ENCODE measurements at regions not wholly inside any gene's neighbourhood (a gene's known extent, or its start where the extent isn't known, plus 50 kb on each side); places are given as distances from the start of the nearest gene placed in this dataset.
A peak's percentile ranks its signal among the peaks of the same experiment; 100 is the strongest.

DNA sequence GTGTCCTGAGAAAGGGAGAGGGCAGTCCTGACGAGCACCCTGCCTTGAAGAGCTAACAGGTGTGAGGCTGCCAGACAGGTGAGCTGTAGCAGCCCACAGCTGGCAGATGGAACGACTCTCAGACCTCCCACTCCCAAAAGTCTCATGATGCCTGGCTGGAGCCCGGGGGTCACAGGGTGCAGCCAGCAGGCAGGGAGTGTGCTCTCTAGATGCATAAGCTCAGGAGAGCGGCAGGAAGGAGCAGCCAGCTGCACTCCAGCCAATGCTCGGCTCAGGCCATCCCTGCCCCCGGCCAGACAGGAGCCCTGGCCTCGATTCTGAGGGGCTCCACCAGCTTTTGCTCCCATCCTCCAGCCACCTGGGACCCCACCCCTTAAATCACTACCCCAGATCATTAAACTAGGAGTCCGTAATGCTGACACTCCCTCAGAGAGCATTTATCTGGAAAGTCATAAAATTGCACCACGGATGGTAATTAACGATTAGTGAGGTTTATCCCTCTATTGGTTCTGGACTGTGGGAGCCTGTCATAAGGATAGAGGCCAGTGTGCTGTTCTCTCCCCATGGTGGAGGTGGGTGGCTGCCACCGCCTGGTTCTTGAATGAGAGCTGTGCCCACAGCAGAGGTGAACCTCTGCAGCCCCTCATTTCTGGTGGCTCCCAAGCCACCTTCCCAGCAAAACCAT, 63.5 kb upstream of the ZMIZ1 start:
- DNase-seq = no peak

DNA sequence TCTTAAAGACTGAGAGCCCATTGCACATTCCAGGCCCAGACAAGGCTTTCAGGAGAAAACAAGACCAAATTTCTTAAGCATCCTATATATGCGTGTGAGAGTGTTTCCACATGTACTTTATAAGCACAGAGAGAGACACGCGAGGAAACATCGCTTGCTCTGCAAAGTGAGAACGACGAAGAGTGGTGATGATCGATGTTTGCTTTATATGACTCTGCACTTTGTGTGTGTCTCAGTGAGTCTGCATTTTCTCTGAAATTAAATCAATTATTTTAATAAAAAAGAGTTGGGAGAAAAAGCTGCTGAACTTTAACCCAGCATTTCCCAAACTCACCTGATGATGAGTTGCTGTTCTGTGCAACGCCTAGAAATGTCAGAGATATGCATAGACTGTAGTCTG, 61.7 kb upstream of the ZMIZ1 start:
- no peak for DNase-seq

DNA sequence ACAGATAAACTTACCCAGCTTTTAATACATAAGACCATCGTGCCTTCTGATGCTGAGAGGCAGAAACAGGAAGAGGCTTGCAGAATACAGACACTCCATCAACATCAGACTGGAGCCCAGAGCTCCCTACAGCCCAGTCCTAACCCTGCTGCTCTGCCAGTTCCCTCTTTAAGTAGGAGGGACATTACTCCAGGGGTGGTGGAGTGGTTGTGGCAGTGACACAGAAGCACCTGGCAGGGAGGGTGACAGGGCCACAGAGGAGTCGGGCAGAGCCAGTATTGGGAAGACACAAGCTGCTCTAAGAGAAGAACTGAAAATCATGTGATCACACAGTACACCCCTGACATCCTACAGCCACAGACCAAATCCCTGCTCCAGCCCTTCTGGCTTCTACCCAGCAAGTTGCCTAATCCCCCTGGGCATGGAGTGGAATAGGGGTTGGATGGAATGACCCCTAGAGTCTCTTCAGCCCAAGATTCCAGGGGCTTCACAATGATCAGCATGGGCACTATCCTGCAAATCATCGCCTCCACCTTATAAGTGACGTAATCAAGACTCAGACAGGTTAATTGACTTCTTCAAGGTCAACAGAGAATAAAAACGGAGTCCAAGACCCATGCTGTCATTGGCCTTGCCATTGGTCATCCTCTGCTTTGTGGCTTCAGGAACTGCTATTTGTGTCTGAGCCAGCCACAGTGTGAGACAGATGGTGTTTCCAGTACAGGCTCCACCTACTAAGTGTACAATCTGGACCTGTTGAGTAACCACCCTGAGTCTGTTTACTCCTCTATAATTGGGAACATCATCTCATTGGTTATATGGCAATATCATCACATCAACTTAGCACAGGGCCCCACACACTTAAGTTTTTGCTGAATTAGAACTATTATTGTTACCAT, 61.1 kb upstream of the ZMIZ1 start:
- no peak for DNase-seq

- DNase-seq = no peak
Observed at GRCh38 chr10:79009145-79009544, 59.6 kb upstream of the ZMIZ1 start.

- no peak for DNase-seq
Observed at GRCh38 chr10:79012567-79012966, 56.2 kb upstream of the ZMIZ1 start.

- no peak for DNase-seq
Observed at GRCh38 chr10:79013406-79013987, 55.3 kb upstream of the ZMIZ1 start.

DNA sequence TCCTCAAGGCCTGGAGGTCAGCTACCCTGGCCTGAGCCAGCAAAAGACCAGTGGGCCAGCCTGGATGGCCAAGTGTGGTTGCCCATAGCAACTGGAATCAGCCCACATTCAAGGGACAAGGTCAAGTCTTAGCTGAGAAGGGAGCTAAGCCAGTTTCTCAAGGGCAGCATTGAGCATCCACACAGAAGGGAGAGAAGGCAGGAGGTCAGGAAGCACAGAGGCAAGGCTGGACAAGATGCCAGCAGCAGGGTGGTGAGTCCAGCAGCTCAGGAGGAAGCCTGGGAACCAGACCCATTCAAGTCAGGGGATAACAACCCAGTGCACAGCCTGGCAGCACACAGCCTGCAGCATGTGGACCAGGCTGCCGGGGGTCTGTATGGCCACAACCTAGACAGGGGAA, 54.0 kb upstream of the ZMIZ1 start:
- DNase-seq = no peak

DNA sequence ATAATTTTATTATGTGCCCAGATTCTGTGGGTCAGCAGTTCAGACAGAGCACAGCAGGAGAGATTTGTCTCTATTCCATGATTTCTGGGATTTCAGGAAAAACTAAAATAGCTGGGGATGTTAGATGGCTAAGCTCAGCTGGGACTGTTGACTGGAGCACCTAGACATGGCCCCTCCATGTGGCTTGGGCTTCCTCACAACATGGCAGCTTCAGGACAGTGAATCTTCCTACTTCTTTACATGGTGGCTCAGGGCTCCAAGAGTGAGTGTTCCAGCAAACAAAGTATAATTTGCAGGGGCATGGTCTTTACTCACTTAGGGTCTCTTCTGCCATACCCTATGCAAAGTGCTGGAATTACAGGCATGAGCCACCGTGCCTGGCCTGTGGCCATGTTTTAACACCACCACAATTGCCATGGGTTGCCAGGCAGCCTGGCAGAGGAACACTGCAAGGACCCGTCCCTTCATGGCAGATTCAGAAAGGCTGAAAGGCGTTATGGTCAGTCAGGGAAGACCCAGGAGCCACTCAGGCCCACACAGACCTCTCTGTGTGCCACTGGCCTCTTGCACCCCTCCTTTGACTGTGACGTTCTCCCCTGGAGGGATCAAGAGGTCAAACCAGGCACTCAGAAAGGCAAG, 50.8 kb upstream of the ZMIZ1 start:
- DNase-seq = no peak

- DNase-seq = peak; percentile 7
Observed at GRCh38 chr10:79018521-79019011, 50.2 kb upstream of the ZMIZ1 start.
